ENCODE measurements at regions not wholly inside any gene's neighbourhood (a gene's known extent, or its start where the extent isn't known, plus 50 kb on each side); places are given as distances from the start of the nearest gene placed in this dataset.

DNA sequence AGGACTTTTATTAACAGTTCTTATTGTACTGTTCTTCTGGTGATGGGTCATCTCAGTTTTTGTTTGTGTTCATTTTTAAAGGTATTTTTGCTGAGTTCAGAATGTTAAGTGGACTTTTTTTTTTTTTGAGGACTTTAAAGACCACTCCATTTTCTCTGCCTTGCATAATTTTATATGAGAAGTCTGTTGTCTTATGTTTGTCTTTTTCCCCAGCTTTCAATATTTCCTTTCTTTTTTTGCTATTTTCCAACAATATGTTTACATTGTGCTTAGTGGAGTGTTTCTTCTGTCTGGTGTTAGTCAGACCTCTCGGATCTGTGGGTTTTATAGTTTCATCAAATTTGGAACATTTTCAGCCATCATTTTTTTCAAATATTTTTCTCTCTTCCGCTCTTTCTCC lies 290.0 kb upstream of the TNRC6C start:
- no peak for DNase-seq

DNA sequence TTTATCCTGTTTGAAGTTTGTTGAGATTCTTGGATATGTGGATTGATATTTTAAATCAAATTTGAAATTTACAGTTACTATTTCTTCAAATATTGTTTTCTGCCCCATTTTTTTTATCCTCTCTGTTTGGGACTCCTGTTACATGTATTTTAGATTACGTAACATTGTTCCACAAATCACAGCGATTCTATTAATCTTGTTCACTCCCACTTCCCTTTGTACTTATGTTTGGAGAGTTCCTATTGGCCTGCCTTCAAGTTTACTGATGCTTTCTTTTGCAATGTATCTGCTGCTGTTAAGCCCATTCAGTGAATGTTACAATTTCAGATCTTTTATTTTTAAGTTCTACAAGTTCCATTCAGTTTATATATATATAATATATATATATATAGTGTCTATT lies 288.3 kb upstream of the TNRC6C start:
- DNase-seq, result no peak

DNA sequence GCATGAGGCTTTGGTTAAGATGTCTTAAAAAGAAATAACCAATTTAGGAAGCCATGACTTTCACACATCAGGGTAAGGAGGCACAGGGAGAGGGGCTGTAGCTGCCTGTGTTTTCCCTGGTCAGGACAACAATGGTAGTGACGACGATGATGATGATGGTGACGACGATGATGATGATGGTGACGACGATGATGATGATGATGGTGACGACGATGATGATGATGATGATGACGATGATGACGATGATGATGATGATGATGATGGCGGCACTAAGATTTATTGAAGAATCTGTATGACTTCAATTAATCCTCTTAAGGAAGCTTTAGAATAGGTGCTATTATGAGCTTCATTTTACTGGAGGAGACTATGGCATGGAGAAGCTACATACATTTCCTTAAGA lies 284.1 kb upstream of the TNRC6C start:
- DNase-seq, result no peak

DNA sequence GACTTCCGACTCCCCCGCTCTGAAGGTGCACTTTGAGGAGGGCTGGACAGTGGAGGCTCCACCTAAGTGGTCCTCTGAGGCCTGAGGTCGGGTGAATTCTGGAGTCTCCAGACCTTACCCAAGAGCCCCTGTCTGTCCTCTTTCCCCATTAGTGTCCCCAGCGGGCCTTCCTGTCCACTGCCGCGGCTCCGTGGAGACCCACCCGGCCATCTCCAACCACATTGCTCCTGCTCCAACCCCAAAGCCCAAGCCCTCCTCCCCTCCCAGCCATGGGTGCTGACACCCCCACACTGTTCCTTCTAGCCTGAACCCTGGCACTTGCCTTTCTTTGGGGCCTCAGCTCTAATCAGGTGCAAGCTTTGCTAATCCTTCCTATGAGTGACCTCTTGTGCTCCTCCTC lies 283.1 kb upstream of the TNRC6C start:
- no peak for DNase-seq

GRCh38 chr17:77675816-77676215 lies 282.7 kb upstream of the TNRC6C start:
- DNase-seq, result no peak

GRCh38 chr17:77676237-77676661 lies 282.3 kb upstream of the TNRC6C start:
- DNase-seq, result no peak

- no peak for DNase-seq
Observed at GRCh38 chr17:77677211-77677610, 281.3 kb upstream of the TNRC6C start.

DNA sequence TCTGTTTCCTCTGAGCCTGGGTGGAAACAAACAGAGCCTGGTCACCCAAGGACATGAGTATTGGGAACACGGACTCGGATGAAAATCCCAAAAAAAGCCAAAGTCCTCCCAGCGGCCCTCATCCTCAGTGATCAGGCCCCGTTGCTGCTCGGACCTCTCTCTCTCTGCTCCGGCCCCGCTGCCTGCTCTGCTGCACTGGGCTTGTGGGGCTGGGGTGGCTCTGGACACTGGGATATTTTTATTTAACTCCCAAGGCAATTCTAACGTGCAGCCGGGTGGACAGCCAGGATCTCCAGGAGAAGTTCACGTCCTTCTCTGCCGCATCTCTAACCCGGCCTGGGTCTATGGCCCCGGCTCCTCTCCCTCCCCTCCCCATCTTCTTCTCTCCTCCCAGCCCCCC lies 280.9 kb upstream of the TNRC6C start:
- no peak for DNase-seq

DNA sequence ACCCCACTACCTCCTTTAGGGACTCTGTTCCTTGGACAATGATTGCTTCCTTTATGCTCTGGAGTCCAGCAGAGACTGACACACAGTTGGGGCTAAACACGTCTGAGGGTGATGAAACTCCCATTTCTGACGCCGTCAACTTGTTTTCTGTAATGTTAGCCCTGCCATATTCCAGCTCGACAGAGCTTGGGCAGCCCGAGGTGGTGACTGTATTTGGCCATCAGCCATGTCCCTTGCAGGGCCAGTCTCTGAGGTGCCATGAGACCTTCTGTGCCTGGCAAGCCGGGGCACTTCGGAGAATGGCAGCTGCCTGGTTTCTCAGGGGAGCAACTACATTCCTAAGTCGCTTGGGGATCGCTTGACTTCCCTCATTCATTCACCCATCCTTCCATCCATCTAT lies 278.9 kb upstream of the TNRC6C start:
- no peak for DNase-seq

DNA sequence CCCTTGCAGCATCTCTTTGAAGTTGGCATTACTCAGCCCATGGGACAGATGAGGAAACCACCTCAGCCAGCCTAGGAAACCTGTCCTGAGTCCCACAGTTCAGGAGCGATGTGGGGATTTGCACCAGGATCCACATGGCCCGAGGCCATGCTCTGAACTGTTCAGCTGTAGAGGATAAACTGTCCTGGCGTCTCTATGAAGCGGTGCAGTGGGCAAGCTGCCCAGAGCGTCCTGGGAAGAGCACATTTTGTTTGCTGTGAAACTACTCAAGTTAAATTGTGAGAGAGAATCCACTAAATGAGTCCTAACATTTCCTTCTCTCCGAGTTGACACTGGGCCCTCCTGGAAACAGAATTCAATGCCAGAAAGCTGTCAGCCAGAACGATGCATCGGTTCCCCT lies 276.6 kb upstream of the TNRC6C start:
- no peak for DNase-seq

DNA sequence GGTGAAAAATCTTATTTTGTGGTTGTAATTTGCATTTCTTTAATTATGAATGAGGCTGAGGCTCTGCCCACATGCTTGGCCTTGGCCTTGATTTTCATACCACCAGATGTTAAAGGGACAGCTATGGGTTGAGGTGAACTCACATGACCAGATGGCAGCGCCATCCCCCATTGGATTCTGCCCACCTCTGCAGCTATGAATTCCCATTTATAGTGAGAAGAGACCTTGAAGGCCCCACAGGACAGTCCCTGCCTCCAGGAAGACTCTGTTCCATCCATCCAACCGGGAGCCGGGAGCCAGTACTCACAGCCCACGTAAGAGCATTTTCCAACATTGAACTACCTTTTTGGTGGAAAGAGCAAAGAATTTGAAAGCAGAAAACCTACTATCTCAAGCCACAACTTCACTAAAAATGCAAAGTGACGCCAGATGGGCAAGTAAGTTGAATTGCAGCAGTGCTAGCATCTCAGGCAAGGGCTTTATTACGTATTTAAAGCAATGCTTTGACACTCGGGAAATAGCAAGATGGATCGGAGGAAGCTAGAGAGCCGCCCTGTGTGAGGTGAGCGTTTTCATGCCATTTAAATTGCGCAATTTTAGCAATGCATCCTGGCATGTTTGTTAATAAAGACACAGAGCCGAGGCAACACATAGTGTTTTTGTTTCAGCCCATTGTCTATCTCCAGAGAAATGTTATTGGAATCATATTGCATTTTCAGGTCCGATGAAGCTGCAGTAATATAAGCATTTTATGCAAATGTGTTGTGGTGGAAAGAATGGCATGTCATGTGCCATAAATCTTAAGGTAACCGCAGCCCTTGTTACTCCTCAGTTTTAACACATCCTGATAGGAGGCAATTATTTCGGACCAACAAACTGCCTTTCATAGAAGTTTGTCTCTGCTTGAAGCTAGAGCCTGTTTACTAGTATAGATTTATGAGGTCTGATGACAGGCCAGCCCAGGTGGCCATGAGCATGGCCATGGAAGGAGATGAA lies 273.4 kb upstream of the TNRC6C start:
- no peak for DNase-seq

GRCh38 chr17:77685881-77686486 lies 272.5 kb upstream of the TNRC6C start:
- DNase-seq, result no peak

DNA sequence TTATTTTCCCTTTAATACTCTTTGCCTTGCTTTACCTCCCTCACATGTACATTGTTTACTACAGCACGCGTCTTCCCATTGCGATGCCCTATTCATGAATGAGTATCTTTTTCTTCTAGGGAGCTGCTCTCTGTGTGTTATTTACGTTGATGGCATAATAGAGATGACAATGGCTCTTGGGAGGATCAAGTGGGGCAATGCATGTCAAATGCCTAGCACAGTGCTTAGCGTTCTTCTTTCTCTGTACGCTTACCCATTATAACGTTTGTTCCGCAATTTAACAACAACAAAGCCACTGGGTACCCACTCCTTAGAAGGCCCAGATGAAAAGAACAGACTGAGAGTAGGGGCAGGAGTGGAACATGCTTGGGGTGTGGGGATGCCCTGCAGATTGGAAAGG lies 271.6 kb upstream of the TNRC6C start:
- no peak for DNase-seq

- DNase-seq, result no peak
Observed at GRCh38 chr17:77687417-77687816, 271.1 kb upstream of the TNRC6C start.

- DNase-seq, result no peak
Observed at GRCh38 chr17:77687921-77688320, 270.6 kb upstream of the TNRC6C start.

DNA sequence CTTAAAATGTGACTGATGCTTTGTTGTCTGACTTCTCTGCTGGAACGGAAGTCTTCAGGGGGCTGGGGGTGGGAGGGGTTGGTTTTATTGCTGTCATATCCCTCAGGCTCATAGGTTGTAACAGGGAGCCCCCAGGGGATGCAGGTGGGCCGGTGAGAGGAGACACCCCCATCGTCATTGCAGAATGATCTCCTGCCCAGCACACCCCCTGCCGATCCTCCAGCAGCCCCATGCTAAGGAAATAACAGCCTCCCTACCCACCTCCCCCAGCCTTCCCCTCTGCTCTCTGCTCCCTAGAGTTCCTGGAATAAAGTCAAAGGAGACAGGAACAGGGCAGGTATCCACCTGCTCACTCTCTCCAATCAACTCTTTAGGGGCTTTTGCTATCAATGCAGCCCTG lies 270.1 kb upstream of the TNRC6C start:
- DNase-seq, result no peak

- peak; percentile 49 for DNase-seq
Observed at GRCh38 chr17:77690271-77691161, 268.0 kb upstream of the TNRC6C start.

GRCh38 chr17:77691216-77692085 lies 267.1 kb upstream of the TNRC6C start:
- DNase-seq, result no peak

DNA sequence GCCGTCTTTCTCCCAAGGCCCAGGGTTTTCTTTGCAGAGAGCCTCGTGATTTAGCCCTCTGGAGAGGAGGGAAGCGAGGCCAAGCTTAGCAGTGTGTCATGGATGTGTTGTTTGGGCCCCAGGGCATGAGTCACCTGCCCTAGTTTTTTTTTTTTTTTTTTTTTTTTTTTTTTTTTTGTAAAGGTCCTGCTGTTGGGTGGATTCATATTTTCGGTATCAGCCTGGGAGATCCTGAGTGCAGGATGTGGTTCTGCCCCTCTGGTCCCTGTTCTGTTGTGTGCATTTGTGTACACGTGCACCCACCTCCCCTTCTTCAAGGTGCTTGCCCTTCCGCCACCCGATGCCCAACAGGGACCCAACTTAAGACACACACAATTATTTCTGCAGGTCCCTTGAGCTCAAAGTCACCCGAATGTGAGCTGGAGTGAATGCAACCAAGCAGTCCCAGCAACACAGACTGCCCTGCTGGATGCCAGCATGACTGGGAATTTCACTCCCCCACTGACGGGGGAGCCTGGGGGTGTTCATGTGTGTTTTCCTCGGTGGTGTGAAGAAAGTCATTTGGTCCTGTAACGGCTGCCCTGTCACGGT lies 265.8 kb upstream of the TNRC6C start:
- DNase-seq, result peak; percentile 36

DNA sequence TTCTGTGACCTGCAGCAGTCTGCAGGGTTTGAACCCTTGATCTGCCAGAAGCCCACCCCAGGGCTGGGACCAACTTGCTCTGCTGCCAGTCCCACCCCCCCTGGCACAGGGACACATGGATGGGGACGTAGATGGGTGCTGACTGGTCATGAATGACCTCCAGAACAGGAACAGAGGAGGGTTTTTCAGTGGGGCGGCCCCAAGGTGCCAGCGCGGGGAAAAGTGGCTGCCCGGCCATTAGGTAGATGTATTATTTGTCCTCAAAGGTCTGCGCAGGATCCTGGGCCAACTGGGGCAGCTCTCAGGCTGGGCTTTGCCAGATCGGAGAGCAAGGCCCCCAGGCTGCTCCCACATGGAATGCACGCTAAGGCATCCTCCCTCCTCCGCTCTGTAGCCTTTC lies 265.2 kb upstream of the TNRC6C start:
- DNase-seq, result no peak

GRCh38 chr17:77693776-77694175 lies 264.7 kb upstream of the TNRC6C start:
- no peak for DNase-seq

Measured in CD4-positive, alpha-beta T cell treated with Interleukin-6 for 4 hours (primary cell).